ENCODE measurements at regions not wholly inside any gene's neighbourhood (a gene's known extent, or its start where the extent isn't known, plus 50 kb on each side); places are given as distances from the start of the nearest gene placed in this dataset.

- H3K9me3 Mint-ChIP-seq = no peaks in the 10 kb centered on the region
- H3K4me3 Mint-ChIP-seq = no peak overlapping the region
- DNase-seq = no peak
- TF ChIP-seq, protein P1, sequence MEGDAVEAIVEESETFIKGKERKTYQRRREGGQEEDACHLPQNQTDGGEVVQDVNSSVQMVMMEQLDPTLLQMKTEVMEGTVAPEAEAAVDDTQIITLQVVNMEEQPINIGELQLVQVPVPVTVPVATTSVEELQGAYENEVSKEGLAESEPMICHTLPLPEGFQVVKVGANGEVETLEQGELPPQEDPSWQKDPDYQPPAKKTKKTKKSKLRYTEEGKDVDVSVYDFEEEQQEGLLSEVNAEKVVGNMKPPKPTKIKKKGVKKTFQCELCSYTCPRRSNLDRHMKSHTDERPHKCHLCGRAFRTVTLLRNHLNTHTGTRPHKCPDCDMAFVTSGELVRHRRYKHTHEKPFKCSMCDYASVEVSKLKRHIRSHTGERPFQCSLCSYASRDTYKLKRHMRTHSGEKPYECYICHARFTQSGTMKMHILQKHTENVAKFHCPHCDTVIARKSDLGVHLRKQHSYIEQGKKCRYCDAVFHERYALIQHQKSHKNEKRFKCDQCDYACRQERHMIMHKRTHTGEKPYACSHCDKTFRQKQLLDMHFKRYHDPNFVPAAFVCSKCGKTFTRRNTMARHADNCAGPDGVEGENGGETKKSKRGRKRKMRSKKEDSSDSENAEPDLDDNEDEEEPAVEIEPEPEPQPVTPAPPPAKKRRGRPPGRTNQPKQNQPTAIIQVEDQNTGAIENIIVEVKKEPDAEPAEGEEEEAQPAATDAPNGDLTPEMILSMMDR (IDR thresholded peaks at IDR 0.05) = no peak
- H3K27ac Mint-ChIP-seq = no peak overlapping the region
- peaks cover 30% of the 10 kb centered on the region for H3K27me3 Mint-ChIP-seq (ENCODE audit: insufficient read depth)
- H3K4me1 Mint-ChIP-seq (ENCODE audit: low read depth) = peaks cover 30% of the 10 kb centered on the region
- no peaks in the 10 kb centered on the region for H3K36me3 Mint-ChIP-seq (ENCODE audit: low read depth)
Measured at GRCh38 chr2:19784456-19784855, 117.3 kb downstream of the TTC32 start.

DNA sequence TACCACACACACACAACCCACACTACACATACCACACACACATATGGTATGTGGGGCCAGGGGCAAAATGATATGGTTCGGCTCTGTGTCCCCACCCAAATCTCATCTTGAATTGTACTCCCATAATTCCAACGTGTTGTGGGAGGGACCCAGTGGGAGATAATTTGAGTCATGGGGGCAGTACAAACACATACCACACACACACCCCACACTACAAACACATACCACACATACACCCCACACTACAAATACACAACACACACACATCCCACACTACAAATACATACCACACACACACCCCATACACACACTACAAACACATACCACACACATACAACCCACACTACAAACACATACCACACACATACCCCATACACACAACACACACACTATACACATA lies 117.8 kb downstream of the TTC32 start:
- DNase-seq = no peak
- Mint-ChIP-seq H3K4me1 (ENCODE audit: low read depth) (peaks cover 30% of the 10 kb centered on the region), H3K9me3 (no peaks in the 10 kb centered on the region), H3K36me3 (ENCODE audit: low read depth) (no peaks in the 10 kb centered on the region), H3K27ac (no peak overlapping the region), H3K27me3 (ENCODE audit: insufficient read depth) (peaks cover 29% of the 10 kb centered on the region), H3K4me3 (no peak overlapping the region)
- TF ChIP-seq, protein P1 (IDR thresholded peaks at IDR 0.05) = no peak

GRCh38 chr2:19776941-19777514 lies 124.8 kb downstream of the TTC32 start:
- Mint-ChIP-seq H3K4me1 (ENCODE audit: low read depth) (peaks cover 34% of the 10 kb centered on the region), H3K36me3 (ENCODE audit: low read depth) (no peaks in the 10 kb centered on the region), H3K27ac (no peak overlapping the region), H3K4me3 (no peak overlapping the region), H3K9me3 (no peaks in the 10 kb centered on the region), H3K27me3 (ENCODE audit: insufficient read depth) (peaks cover 35% of the 10 kb centered on the region)
- TF ChIP-seq, protein P1 (IDR thresholded peaks at IDR 0.05) = no peak
- no peak for DNase-seq

DNA sequence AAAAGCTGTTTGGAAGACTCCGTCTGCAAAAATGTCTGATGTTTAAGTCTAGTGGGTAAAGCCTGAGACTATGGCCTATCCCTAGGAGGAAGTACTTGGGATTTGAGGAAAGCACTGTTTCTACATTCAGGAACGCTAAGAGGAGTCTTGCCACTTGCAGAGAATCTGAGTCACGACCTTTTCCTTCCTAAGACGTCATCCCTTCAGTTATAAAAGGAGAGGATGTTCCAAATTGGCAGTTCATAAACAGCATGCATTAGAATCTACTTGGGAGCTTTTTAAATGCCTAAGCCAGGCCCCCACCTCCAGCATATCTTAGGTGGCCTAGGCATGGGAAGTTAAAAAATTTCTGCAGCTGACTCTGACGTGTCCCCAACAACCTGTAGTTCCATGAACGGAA lies 125.9 kb downstream of the TTC32 start:
- no peak for DNase-seq
- H3K4me1 Mint-ChIP-seq (ENCODE audit: low read depth) = peaks cover 34% of the 10 kb centered on the region
- H3K27ac Mint-ChIP-seq = no peak overlapping the region
- no peak overlapping the region for H3K4me3 Mint-ChIP-seq
- H3K27me3 Mint-ChIP-seq (ENCODE audit: insufficient read depth) = peaks cover 29% of the 10 kb centered on the region
- no peaks in the 10 kb centered on the region for H3K9me3 Mint-ChIP-seq
- TF ChIP-seq, protein P1 (IDR thresholded peaks at IDR 0.05) = no peak
- H3K36me3 Mint-ChIP-seq (ENCODE audit: low read depth) = no peaks in the 10 kb centered on the region

- Mint-ChIP-seq H3K9me3 (no peaks in the 10 kb centered on the region), H3K27me3 (ENCODE audit: insufficient read depth) (peaks cover 26% of the 10 kb centered on the region), H3K36me3 (ENCODE audit: low read depth) (no peaks in the 10 kb centered on the region), H3K4me3 (no peak overlapping the region), H3K27ac (no peak overlapping the region), H3K4me1 (ENCODE audit: low read depth) (peaks cover 34% of the 10 kb centered on the region)
- TF ChIP-seq, protein P1 (IDR thresholded peaks at IDR 0.05) = no peak
- DNase-seq = no peak
Measured at GRCh38 chr2:19775315-19775714, 126.5 kb downstream of the TTC32 start.

GRCh38 chr2:19774805-19775176 lies 127.0 kb downstream of the TTC32 start:
- Mint-ChIP-seq H3K36me3 (ENCODE audit: low read depth) (no peaks in the 10 kb centered on the region), H3K27me3 (ENCODE audit: insufficient read depth) (peaks cover 22% of the 10 kb centered on the region), H3K4me1 (ENCODE audit: low read depth) (peaks cover 34% of the 10 kb centered on the region), H3K27ac (no peak overlapping the region), H3K9me3 (no peaks in the 10 kb centered on the region), H3K4me3 (no peak overlapping the region)
- TF ChIP-seq, protein P1 (IDR thresholded peaks at IDR 0.05) = no peak
- DNase-seq = no peak
